GM19372 (cell line): ENCODE measurements at regions not wholly inside any gene's neighbourhood (a gene's known extent, or its start where the extent isn't known, plus 50 kb on each side); places are given as distances from the start of the nearest gene placed in this dataset.

Experiments used
- ATAC-seq: cut with Tn5 transposase; IDR thresholded peaks from one replicate; pipeline ENCODE4 v1.9.1; 2021; ENCODE audit warnings: mild to moderate bottlenecking, low read depth, moderate library complexity; ENCODE audit not compliant: unreplicated experiment

GRCh38 chr14:40623643-40624042, 983.0 kb upstream of the LRFN5 start:
- no peak for ATAC-seq

GRCh38 chr14:40618225-40618898, 988.3 kb upstream of the LRFN5 start:
- no peak for ATAC-seq

- ATAC-seq, result no peak
Measured at GRCh38 chr14:40616579-40616978, 990.1 kb upstream of the LRFN5 start.

GRCh38 chr14:40601063-40601462, 1005.6 kb upstream of the LRFN5 start:
- no peak for ATAC-seq

- ATAC-seq, result no peak
Measured at GRCh38 chr14:40599725-40600124, 1007.0 kb upstream of the LRFN5 start.

GRCh38 chr14:40581264-40581663, 1025.4 kb upstream of the LRFN5 start:
- no peak for ATAC-seq

GRCh38 chr14:40576880-40577478, 1029.7 kb upstream of the LRFN5 start:
- no peak for ATAC-seq

- ATAC-seq, result no peak
Measured at GRCh38 chr14:40574780-40575179, 1031.9 kb upstream of the LRFN5 start.

GRCh38 chr14:40525314-40525713, 1081.4 kb upstream of the LRFN5 start:
- no peak for ATAC-seq

- no peak for ATAC-seq
Measured at GRCh38 chr14:40523123-40523522, 1083.6 kb upstream of the LRFN5 start.

- no peak for ATAC-seq
Measured at GRCh38 chr14:40494483-40494882, 1062.2 kb upstream of the FBXO33 start.

GRCh38 chr14:40487824-40488223, 1055.6 kb upstream of the FBXO33 start:
- ATAC-seq, result no peak

- no peak for ATAC-seq
Measured at GRCh38 chr14:40485688-40486087, 1053.5 kb upstream of the FBXO33 start.

- ATAC-seq, result no peak
Measured at GRCh38 chr14:40476005-40476404, 1043.8 kb upstream of the FBXO33 start.

- ATAC-seq, result no peak
Measured at GRCh38 chr14:40467969-40468368, 1035.7 kb upstream of the FBXO33 start.

GRCh38 chr14:40464531-40464930, 1032.3 kb upstream of the FBXO33 start:
- ATAC-seq, result no peak

- no peak for ATAC-seq
Measured at GRCh38 chr14:40463886-40464285, 1031.7 kb upstream of the FBXO33 start.

- no peak for ATAC-seq
Measured at GRCh38 chr14:40452674-40453073, 1020.4 kb upstream of the FBXO33 start.

GRCh38 chr14:40447017-40447416, 1014.8 kb upstream of the FBXO33 start:
- ATAC-seq, result no peak

- ATAC-seq, result no peak
Measured at GRCh38 chr14:40445020-40445419, 1012.8 kb upstream of the FBXO33 start.

- no peak for ATAC-seq
Measured at GRCh38 chr14:40436551-40436950, 1004.3 kb upstream of the FBXO33 start.

- no peak for ATAC-seq
Measured at GRCh38 chr14:40417777-40418401, 985.7 kb upstream of the FBXO33 start.
